CD14-positive monocyte (primary cell): ENCODE measurements at regions not wholly inside any gene's neighbourhood (a gene's known extent, or its start where the extent isn't known, plus 50 kb on each side); places are given as distances from the start of the nearest gene placed in this dataset.

Experiments used
- DNase-seq, 3 donors: peaks; one replicate each; pipeline ENCODE4 v3.0.0-alpha.2; 2011 to 2022
- H2AFZ ChIP-seq: 2 replicates; pipeline ENCODE4 v1.6.0; 2012; ENCODE audit warnings: mild to moderate bottlenecking, low read depth, low read length, inconsistent platforms; ENCODE audit not compliant: insufficient read depth, poor library complexity, severe bottlenecking
- H3K27ac ChIP-seq, 2 donors: 1 replicate in 1 of 2; 2 replicates in 1 of 2; pipeline ENCODE4 v1.5.1; 2012 to 2013; ENCODE audit warnings: low read length in 2 of 2, control low read depth in 1 of 2, inconsistent platforms in 1 of 2, low read depth in 1 of 2, mild to moderate bottlenecking in 1 of 2
- H3K27me3 ChIP-seq, 2 donors: one replicate each; pipeline versions ENCODE4 v1.6.0 to v1.6.1; 2011 to 2013; ENCODE audit warnings: low read length in 2 of 2; ENCODE audit not compliant: control insufficient read depth in 2 of 2, insufficient read depth in 2 of 2
- H3K36me3 ChIP-seq, 2 donors: replicated peaks in 1 of 2; 1 replicate in 1 of 2; 2 replicates in 1 of 2; pipeline versions ENCODE4 v1.5.1 to v1.6.1; 2012 to 2013; ENCODE audit warnings: low read length in 2 of 2, control low read depth in 1 of 2, inconsistent platforms in 1 of 2, mild to moderate bottlenecking in 1 of 2; ENCODE audit not compliant: insufficient read depth in 2 of 2, control insufficient read depth in 1 of 2
- H3K4me1 ChIP-seq, 2 donors: 1 replicate in 1 of 2; 2 replicates in 1 of 2; pipeline versions ENCODE4 v1.5.1 to v1.6.1; 2012 to 2013; ENCODE audit warnings: low read length in 2 of 2, control low read depth in 1 of 2, inconsistent platforms in 1 of 2, mild to moderate bottlenecking in 1 of 2, moderate library complexity in 1 of 2; ENCODE audit not compliant: insufficient read depth in 2 of 2, control insufficient read depth in 1 of 2
- H3K4me2 ChIP-seq: replicated peaks from 2 replicates; pipeline ENCODE3; 2012; ENCODE audit warnings: low read length, moderate library complexity, mild to moderate bottlenecking; ENCODE audit not compliant: poor library complexity, severe bottlenecking; ENCODE audit errors: extremely low read depth
- H3K4me3 ChIP-seq, 3 experiments: fragments of 200-600 bp in 1 of 3; sonication (generic) in 1 of 3; replicated peaks in 1 of 3; 1 replicate in 2 of 3; 2 replicates in 1 of 3; pipeline ENCODE4 v1.5.1; 2011 to 2013; ENCODE audit warnings: low read length in 3 of 3, mild to moderate bottlenecking in 3 of 3, control low read depth in 2 of 3, low read depth in 2 of 3, inconsistent platforms in 1 of 3, moderate library complexity in 1 of 3
- H3K79me2 ChIP-seq: 2 replicates; pipeline ENCODE4 v1.6.0; 2012; ENCODE audit warnings: mild to moderate bottlenecking, control low read depth, inconsistent platforms, low read length, moderate library complexity; ENCODE audit not compliant: insufficient read depth
- H3K9ac ChIP-seq: 2 replicates; pipeline ENCODE4 v1.6.0; 2017; ENCODE audit warnings: low read length, mild to moderate bottlenecking; ENCODE audit not compliant: insufficient read depth, poor library complexity, severe bottlenecking
- H3K9me3 ChIP-seq, 2 donors: replicated peaks in 1 of 2; 1 replicate in 1 of 2; 2 replicates in 1 of 2; pipeline versions ENCODE4 v1.5.1 to v1.6.1; 2012 to 2013; ENCODE audit warnings: low read length in 2 of 2, control low read depth in 1 of 2; ENCODE audit not compliant: control insufficient read depth in 1 of 2, insufficient read depth in 1 of 2
- H4K20me1 ChIP-seq: 2 replicates; pipeline ENCODE4 v1.6.0; 2012; ENCODE audit warnings: mild to moderate bottlenecking, low read length, control low read depth, moderate library complexity; ENCODE audit not compliant: insufficient read depth
- H3K27ac Mint-ChIP-seq, 7 donors: one replicate each; pipeline ENCODE4 v1.8.0; 2020; ENCODE audit warnings: mild to moderate bottlenecking in 7 of 7, mixed read lengths in 7 of 7, moderate library complexity in 6 of 7, inconsistent platforms in 2 of 7
- H3K27me3 Mint-ChIP-seq, 3 donors: one replicate each; pipeline ENCODE4 v1.8.0; 2021 to 2022; ENCODE audit warnings: low read depth in 3 of 3, mild to moderate bottlenecking in 3 of 3, mixed read lengths in 3 of 3, moderate library complexity in 3 of 3, inconsistent platforms in 1 of 3
- H3K36me3 Mint-ChIP-seq, 2 donors: one replicate each; pipeline ENCODE4 v1.8.0; 2020; ENCODE audit warnings: mixed read lengths in 2 of 2, inconsistent platforms in 1 of 2, mild to moderate bottlenecking in 1 of 2
- H3K4me1 Mint-ChIP-seq: one replicate; pipeline ENCODE4 v1.8.0; 2020; ENCODE audit warnings: mild to moderate bottlenecking, mixed read lengths
- H3K4me3 Mint-ChIP-seq, 2 donors: one replicate each; pipeline ENCODE4 v1.8.0; 2020; ENCODE audit warnings: mild to moderate bottlenecking in 2 of 2, mixed read lengths in 2 of 2, moderate library complexity in 1 of 2
- H3K9me3 Mint-ChIP-seq, 7 donors: one replicate each; pipeline ENCODE4 v1.8.0; 2020 to 2022; ENCODE audit warnings: mixed read lengths in 7 of 7, mild to moderate bottlenecking in 6 of 7, moderate library complexity in 6 of 7, inconsistent platforms in 2 of 7
- whole genome bisulfite sequencing: methylation state at CpG from one replicate; pipeline ENCODE4 v1.1.5; 2013; ENCODE audit warnings: missing lambda C conversion rate; ENCODE audit not compliant: insufficient coverage; 5-methylcytosine and 5-hydroxymethylcytosine counted together
- intact Hi-C, 2 donors: fragments of 100-400 bp; cut with micrococcal nuclease; formaldehyde crosslinking; loops; one replicate each; pipeline versions ENCODE4 v1.15.0 to v1.15.1; 2023
- TF ChIP-seq, protein P1 (sequence below): fragments of 200-600 bp; IDR thresholded peaks from one replicate; pipeline ENCODE4 v1.8.0; 2022; ENCODE audit warnings: antibody characterized with exemption, mild to moderate bottlenecking

DNA sequence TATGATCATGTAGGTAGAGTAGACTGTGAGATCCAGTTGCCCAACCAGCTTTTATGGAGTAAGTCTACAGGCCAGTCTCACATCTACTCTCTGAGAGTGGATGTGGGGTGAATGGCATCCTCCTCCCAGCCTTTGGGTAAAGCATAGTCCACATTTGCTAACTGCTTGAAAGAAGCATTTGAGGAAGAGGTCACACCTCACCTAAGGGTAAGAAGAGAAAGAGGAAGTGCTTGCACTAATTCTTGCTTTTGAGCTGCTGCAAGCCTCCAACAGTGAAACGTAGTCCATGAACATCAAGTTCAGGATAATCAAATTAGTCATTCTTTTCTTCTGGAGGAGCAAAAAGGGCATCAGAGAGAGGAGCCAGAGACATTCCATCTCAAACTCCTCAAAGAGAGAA is 93.9 kb upstream of the AGR3 start:
- H3K4me1 ChIP-seq, result peaks cover 7 to 10% of the 10 kb centered on the region in 2 donors
- no peaks in the 10 kb centered on the region for H4K20me1 ChIP-seq
- H3K4me2 ChIP-seq, result no peak overlapping the region
- no peak overlapping the region for H3K9ac ChIP-seq
- intact Hi-C loops, result no loop called here
- H3K4me1 Mint-ChIP-seq, result peaks cover 15% of the 10 kb centered on the region
- H3K27me3 Mint-ChIP-seq, result peaks cover 0 to 2% (median 0%) of the 10 kb centered on the region in 3 donors
- no peaks in the 10 kb centered on the region for H3K9me3 ChIP-seq
- TF ChIP-seq, protein P1, sequence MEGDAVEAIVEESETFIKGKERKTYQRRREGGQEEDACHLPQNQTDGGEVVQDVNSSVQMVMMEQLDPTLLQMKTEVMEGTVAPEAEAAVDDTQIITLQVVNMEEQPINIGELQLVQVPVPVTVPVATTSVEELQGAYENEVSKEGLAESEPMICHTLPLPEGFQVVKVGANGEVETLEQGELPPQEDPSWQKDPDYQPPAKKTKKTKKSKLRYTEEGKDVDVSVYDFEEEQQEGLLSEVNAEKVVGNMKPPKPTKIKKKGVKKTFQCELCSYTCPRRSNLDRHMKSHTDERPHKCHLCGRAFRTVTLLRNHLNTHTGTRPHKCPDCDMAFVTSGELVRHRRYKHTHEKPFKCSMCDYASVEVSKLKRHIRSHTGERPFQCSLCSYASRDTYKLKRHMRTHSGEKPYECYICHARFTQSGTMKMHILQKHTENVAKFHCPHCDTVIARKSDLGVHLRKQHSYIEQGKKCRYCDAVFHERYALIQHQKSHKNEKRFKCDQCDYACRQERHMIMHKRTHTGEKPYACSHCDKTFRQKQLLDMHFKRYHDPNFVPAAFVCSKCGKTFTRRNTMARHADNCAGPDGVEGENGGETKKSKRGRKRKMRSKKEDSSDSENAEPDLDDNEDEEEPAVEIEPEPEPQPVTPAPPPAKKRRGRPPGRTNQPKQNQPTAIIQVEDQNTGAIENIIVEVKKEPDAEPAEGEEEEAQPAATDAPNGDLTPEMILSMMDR, result no peak
- no peak overlapping the region for H2AFZ ChIP-seq
- no peaks in the 10 kb centered on the region for H3K36me3 Mint-ChIP-seq
- DNase-seq, result peak; percentile 26 to 55 (median 30)
- H3K4me3 Mint-ChIP-seq, result no peak overlapping the region
- no peaks in the 10 kb centered on the region for H3K9me3 Mint-ChIP-seq
- no CpG with 5 or more reads among the region's 1 CpG for WGBS
- H3K27me3 ChIP-seq, result no peaks in the 10 kb centered on the region
- H3K27ac ChIP-seq, result no peak overlapping the region
- H3K27ac Mint-ChIP-seq, result peak overlapping the region in 1 of 7 donors; percentile 18
- H3K4me3 ChIP-seq, result no peak overlapping the region
- H3K79me2 ChIP-seq, result no peaks in the 10 kb centered on the region
- H3K36me3 ChIP-seq, result no peaks in the 10 kb centered on the region

DNA sequence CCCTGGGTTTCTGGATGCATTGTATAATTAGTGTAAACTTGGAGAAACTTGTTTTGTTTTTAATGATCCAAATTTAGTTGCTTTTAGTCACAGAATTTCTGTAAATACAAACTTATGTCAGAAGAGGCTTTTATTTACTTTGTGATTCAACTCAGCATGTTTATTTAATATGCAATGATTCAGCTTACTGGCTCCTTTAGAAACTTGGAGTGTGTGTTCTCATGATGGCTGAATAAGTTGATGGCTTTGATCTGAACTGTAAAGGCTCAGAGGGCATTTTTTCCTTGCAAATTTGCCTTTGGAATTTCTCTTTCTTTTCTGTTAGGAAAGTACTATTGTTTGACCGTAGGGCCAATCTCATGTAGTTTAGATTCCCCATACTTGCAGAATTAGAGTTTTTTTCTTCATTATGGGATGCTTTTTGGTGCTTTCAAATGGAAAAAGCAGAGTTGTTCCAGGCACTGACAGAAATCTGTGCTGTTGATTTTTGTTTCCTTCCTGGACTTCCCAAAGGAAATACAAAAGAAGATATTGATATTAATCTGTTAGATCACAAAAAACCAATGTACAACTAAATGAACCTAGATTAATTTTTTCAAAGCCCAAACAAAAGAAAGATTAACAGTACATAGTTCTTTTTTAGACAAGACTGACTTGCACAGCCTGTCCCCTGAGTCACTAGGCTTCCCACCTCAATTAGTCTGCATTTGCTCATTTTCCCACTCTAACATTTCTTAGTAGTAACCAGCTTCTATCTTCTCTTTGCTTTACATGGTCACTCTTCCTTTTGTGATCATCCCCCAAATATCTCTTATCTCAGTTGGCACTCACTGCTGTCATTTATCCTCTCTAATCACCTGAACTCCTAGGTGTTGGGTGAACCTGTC is 96.8 kb upstream of the AGR3 start:
- no peak overlapping the region for H3K4me2 ChIP-seq
- no peak for DNase-seq
- H3K27me3 ChIP-seq, result no peaks in the 10 kb centered on the region
- no peaks in the 10 kb centered on the region for H3K79me2 ChIP-seq
- no peak overlapping the region for H2AFZ ChIP-seq
- H3K4me1 ChIP-seq, result peaks cover 7 to 10% of the 10 kb centered on the region in 2 donors
- Mint-ChIP-seq H3K27ac (peak overlapping the region in 1 of 7 donors; percentile 9), H3K36me3 (no peaks in the 10 kb centered on the region), H3K4me1 (peaks cover 18% of the 10 kb centered on the region), H3K27me3 (no peaks in the 10 kb centered on the region), H3K9me3 (no peaks in the 10 kb centered on the region), H3K4me3 (no peak overlapping the region)
- no peaks in the 10 kb centered on the region for H3K36me3 ChIP-seq
- no peak overlapping the region for H3K4me3 ChIP-seq
- no CpG with 5 or more reads among the region's 1 CpG for WGBS
- no peaks in the 10 kb centered on the region for H4K20me1 ChIP-seq
- no peaks in the 10 kb centered on the region for H3K9me3 ChIP-seq
- TF ChIP-seq, protein P1, result no peak
- no peak overlapping the region for H3K9ac ChIP-seq
- no peak overlapping the region for H3K27ac ChIP-seq
- intact Hi-C loops, result no loop called here
